OCI-LY7 (cell line): ENCODE measurements at regions not wholly inside any gene's neighbourhood (a gene's known extent, or its start where the extent isn't known, plus 50 kb on each side); places are given as distances from the start of the nearest gene placed in this dataset.

Experiments used
- BruUV-seq: library from RNA; stranded (reverse); fragments of 400-500 nt; replicated peaks from 2 replicates; lab custom pipeline; 2021; lab: Mats Ljungman, UMichigan
- CTCF ChIA-PET: fragments of 300-600 bp; sonication (Branson Sonifier 250); formaldehyde crosslinking; loops from one replicate; lab custom pipeline; 2022; ENCODE audit warnings: antibody characterized with exemption; ENCODE audit not compliant: unreplicated experiment; lab: Charles Lee
- POLR2A ChIA-PET: fragments of 300-600 bp; sonication (Branson Sonifier 250); formaldehyde crosslinking; loops from one replicate; lab custom pipeline; 2022; ENCODE audit warnings: antibody characterized with exemption; lab: Charles Lee
- DNase-seq: peaks from one replicate; pipeline ENCODE4 v3.0.0-alpha.2; 2015; ENCODE audit warnings: low spot score
- H2AFZ ChIP-seq: fragments of 200-600 bp; sonication (generic), shearing (Covaris generic); 2 replicates; pipeline ENCODE4 v1.6.1; 2014; ENCODE audit warnings: mild to moderate bottlenecking, antibody characterized with exemption, low read length, moderate library complexity
- H3K27ac ChIP-seq: fragments of 200-600 bp; sonication (generic); 2 replicates; pipeline ENCODE4 v1.5.1; 2014; ENCODE audit warnings: mixed run types, low read depth, mild to moderate bottlenecking, moderate library complexity, low read length, inconsistent platforms; ENCODE audit not compliant: poor library complexity, severe bottlenecking
- H3K36me3 ChIP-seq: fragments of 200-600 bp; sonication (generic); 2 replicates; pipeline ENCODE4 v1.6.1; 2014; ENCODE audit warnings: mild to moderate bottlenecking, antibody characterized with exemption, low read length, moderate library complexity, mixed read lengths; ENCODE audit not compliant: insufficient read depth
- H3K4me1 ChIP-seq: fragments of 200-600 bp; sonication (generic); 2 replicates; pipeline ENCODE4 v1.5.1; 2014; ENCODE audit warnings: mild to moderate bottlenecking, low read length; ENCODE audit not compliant: insufficient read depth, poor library complexity, severe bottlenecking
- H3K4me2 ChIP-seq: fragments of 200-600 bp; sonication (generic); 2 replicates; pipeline ENCODE4 v1.6.1; 2014; ENCODE audit warnings: mild to moderate bottlenecking, low read length
- H3K4me3 ChIP-seq: fragments of 200-600 bp; sonication (generic); 2 replicates; pipeline ENCODE4 v1.5.1; 2014; ENCODE audit warnings: mild to moderate bottlenecking, low read depth, low read length; ENCODE audit not compliant: poor library complexity, severe bottlenecking
- H3K79me2 ChIP-seq: fragments of 200-600 bp; sonication (generic); 2 replicates; pipeline ENCODE4 v1.6.1; 2016; ENCODE audit warnings: low read depth, mild to moderate bottlenecking, low read length, moderate library complexity, mixed read lengths; ENCODE audit not compliant: insufficient read depth
- H3K9me2 ChIP-seq: fragments of 200-600 bp; sonication (generic); 2 replicates; pipeline ENCODE4 v1.6.1; 2016; ENCODE audit warnings: mild to moderate bottlenecking, low read length, mixed read lengths; ENCODE audit not compliant: insufficient read depth
- H3K9me3 ChIP-seq: fragments of 200-600 bp; sonication (generic); 2 replicates; pipeline ENCODE4 v1.6.1; 2014; ENCODE audit warnings: mild to moderate bottlenecking, mixed run types, low read length, mixed read lengths
- H4K20me1 ChIP-seq: fragments of 200-600 bp; sonication (generic); 2 replicates; pipeline ENCODE4 v1.6.1; 2014; ENCODE audit warnings: mild to moderate bottlenecking, antibody characterized with exemption, low read length, moderate library complexity, mixed read lengths; ENCODE audit not compliant: insufficient read depth
- EZH2phosphoT487 ChIP-seq: fragments of 200-600 bp; sonication (generic); IDR thresholded peaks from 2 replicates; pipeline ENCODE4 v1.6.1; 2018; ENCODE audit warnings: low read depth, borderline replicate concordance, mild to moderate bottlenecking, mixed run types, antibody characterized with exemption, low read length, moderate library complexity, mixed read lengths
- intact Hi-C: fragments of 100-400 bp; cut with micrococcal nuclease; formaldehyde crosslinking; loops from one replicate; pipeline ENCODE4 v1.10.0; 2022; ENCODE audit not compliant: unreplicated experiment
- TF ChIP-seq, protein P1 (sequence below): fragments of 200-600 bp; sonication (generic); conservative IDR thresholded peaks from 2 replicates; pipeline ENCODE4 v1.5.1; 2014; ENCODE audit warnings: mild to moderate bottlenecking, antibody characterized with exemption, low read length, moderate library complexity, mixed read lengths

DNA sequence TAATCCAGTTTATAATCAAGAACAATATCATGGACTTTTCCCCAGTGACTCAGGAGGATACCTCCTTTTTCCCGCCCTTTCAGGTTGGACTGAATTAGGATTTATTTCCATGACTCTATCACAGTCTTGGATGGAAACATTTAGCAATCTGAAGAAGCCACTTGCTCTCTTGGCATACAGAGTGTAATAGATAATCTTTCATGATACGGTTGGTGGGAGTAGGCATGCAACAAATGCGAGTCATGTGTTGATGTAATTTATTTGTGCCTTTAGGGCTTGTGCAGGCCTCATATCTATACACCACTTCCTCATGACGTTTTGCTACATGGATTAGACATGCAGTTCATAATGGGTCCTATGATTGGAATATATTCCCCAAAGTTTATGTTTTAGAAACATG is 54.2 kb upstream of the MCTP2 start:
- BruUV-seq, result no TSS peak
- Histone ChIP-seq H3K27ac (no peak overlapping the region), H3K4me2 (no peak overlapping the region), H3K36me3 (no peaks in the 10 kb centered on the region), H3K79me2 (no peaks in the 10 kb centered on the region), H4K20me1 (no peaks in the 10 kb centered on the region), H3K9me3 (no peaks in the 10 kb centered on the region; the same call in 1 of the 2 replicates), H3K4me1 (peaks cover 10% of the 10 kb centered on the region), H3K4me3 (no peak overlapping the region), H3K9me2 (no peaks in the 10 kb centered on the region), H2AFZ (no peak overlapping the region)
- no peak for TF ChIP-seq EZH2phosphoT487
- TF ChIP-seq, protein P1, sequence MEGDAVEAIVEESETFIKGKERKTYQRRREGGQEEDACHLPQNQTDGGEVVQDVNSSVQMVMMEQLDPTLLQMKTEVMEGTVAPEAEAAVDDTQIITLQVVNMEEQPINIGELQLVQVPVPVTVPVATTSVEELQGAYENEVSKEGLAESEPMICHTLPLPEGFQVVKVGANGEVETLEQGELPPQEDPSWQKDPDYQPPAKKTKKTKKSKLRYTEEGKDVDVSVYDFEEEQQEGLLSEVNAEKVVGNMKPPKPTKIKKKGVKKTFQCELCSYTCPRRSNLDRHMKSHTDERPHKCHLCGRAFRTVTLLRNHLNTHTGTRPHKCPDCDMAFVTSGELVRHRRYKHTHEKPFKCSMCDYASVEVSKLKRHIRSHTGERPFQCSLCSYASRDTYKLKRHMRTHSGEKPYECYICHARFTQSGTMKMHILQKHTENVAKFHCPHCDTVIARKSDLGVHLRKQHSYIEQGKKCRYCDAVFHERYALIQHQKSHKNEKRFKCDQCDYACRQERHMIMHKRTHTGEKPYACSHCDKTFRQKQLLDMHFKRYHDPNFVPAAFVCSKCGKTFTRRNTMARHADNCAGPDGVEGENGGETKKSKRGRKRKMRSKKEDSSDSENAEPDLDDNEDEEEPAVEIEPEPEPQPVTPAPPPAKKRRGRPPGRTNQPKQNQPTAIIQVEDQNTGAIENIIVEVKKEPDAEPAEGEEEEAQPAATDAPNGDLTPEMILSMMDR, result no peak
- DNase-seq, result no peak
- intact Hi-C loops, result no loop called here
- ChIA-PET POLR2A (no interaction called here), CTCF (no interaction called here)

DNA sequence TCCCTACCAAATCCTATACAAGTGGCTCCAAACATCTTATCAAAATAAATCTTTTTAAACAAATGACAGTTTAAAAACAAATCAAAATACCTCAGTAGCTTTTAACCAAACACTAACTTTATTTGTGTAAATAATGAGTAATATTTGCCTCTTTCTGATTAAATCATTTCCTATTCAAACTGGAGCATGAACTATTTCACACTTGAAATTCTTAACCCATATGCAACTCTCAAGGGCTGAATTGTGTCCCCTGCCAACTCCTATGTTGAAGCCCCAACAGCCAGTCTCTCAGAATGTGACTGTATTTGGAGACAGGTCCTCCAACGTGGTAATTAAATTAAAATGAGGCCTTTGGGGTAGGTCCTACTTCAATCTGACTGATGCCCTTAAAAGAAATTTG is 55.9 kb upstream of the MCTP2 start:
- H4K20me1 ChIP-seq, result no peaks in the 10 kb centered on the region
- no peaks in the 10 kb centered on the region for H3K79me2 ChIP-seq
- no peak overlapping the region for H3K27ac ChIP-seq
- DNase-seq, result no peak
- no peak overlapping the region for H3K4me3 ChIP-seq
- intact Hi-C loops, result no loop called here
- peaks cover 10% of the 10 kb centered on the region for H3K4me1 ChIP-seq
- ChIA-PET CTCF (no interaction called here), POLR2A (interaction anchor here (0.7 kb wide), 1 partner anchor 103 kb away, joined by 3 read pairs; no protein-coding TSS in a partner anchor)
- no peaks in the 10 kb centered on the region; the same call in 1 of the 2 replicates for H3K36me3 ChIP-seq
- no peaks in the 10 kb centered on the region for H3K9me2 ChIP-seq
- no peak for TF ChIP-seq EZH2phosphoT487
- TF ChIP-seq, protein P1, result no peak
- H3K4me2 ChIP-seq, result no peak overlapping the region
- H3K9me3 ChIP-seq, result peaks cover 7% of the 10 kb centered on the region; the same call in 1 of the 2 replicates
- no TSS peak for BruUV-seq
- no peak overlapping the region for H2AFZ ChIP-seq

DNA sequence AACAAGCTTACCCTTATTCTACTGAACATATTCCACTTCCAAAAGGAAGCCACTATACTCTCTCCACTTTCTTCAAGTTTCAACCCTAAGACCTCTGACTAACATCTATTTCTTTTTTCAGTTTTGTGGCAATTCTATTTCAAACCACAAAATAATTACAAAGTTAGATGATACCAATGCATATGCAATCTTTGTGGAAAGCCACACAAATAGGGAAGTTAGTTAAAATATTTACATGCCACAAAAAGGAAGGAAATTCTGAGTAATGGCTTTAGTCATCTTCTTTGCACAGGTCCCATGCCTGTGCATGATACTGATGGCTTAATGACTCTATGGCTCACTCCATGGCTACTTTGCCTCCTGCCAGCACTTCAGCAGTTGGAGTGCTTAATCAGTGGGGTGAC is 57.0 kb upstream of the MCTP2 start:
- H3K36me3 ChIP-seq, result no peaks in the 10 kb centered on the region; the same call in 1 of the 2 replicates
- ChIA-PET CTCF (no interaction called here), POLR2A (interaction anchor here (0.5 to 1.0 kb wide), 2 partner anchors 132 to 393 kb away, joined by 3 read pairs; no protein-coding TSS in a partner anchor)
- peaks cover 14% of the 10 kb centered on the region; the same call in 1 of the 2 replicates for H3K9me3 ChIP-seq
- no peaks in the 10 kb centered on the region for H3K79me2 ChIP-seq
- TF ChIP-seq EZH2phosphoT487, result no peak
- TF ChIP-seq, protein P1, result no peak
- DNase-seq, result peak; percentile 25
- H3K4me3 ChIP-seq, result no peak overlapping the region
- no TSS peak for BruUV-seq
- no peaks in the 10 kb centered on the region for H4K20me1 ChIP-seq
- H2AFZ ChIP-seq, result no peak overlapping the region
- no peaks in the 10 kb centered on the region for H3K9me2 ChIP-seq
- intact Hi-C loops, result no loop called here
- H3K4me1 ChIP-seq, result peaks cover 10% of the 10 kb centered on the region
- H3K4me2 ChIP-seq, result peak overlapping the region; percentile 17; the same call in 1 of the 2 replicates
- no peak overlapping the region for H3K27ac ChIP-seq
